ENCODE measurements at regions not wholly inside any gene's neighbourhood (a gene's known extent, or its start where the extent isn't known, plus 50 kb on each side); places are given as distances from the start of the nearest gene placed in this dataset.

DNA sequence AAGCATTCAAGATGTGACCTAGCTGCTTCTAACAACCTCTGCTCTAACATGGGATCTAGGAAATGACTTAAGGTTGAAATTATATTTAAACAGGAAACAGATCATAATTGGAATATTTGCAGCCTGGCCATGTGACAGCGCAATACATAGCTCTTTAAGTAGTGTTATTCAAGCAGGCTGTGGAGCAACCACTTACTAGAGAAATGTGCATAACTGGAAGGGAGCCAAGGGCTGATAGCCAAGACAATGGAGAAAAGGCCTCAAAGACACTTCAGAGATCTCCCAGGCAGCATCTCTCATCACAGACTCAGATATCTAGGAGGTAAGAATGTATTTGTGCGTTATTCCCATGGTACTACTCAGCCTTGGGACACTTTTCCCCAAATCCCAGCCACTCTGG is 823.0 kb upstream of the PRMT6 start:
- no peak for TF ChIP-seq CTCF (IDR thresholded peaks at IDR 0.05; ENCODE audit: low read depth)

- no peak for TF ChIP-seq CTCF (IDR thresholded peaks at IDR 0.05; ENCODE audit: low read depth)
Measured at GRCh38 chr1:106249365-106249764, 807.1 kb upstream of the PRMT6 start.

DNA sequence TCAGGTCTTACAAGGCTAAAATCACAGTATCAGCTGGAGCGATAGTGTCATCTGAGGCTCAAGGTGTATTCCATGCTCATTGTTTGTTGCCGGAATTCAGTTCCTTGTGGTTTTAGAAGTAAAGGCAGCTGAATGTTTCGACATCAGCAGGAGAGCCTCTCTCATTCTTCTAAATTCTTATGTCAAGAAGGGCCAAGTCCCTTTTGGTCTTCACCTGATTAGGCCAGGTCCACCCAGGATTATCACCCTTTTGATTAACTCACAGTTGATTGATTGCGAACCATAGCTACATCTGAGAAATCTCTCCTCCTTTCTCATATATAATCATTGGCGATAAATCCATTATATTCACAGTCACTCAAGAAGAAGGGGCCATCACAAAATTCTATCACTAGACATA is 806.7 kb upstream of the PRMT6 start:
- no peak for TF ChIP-seq CTCF (IDR thresholded peaks at IDR 0.05; ENCODE audit: low read depth)

- no peak for TF ChIP-seq CTCF (IDR thresholded peaks at IDR 0.05; ENCODE audit: low read depth)
Measured at GRCh38 chr1:106254748-106255147, 801.7 kb upstream of the PRMT6 start.

DNA sequence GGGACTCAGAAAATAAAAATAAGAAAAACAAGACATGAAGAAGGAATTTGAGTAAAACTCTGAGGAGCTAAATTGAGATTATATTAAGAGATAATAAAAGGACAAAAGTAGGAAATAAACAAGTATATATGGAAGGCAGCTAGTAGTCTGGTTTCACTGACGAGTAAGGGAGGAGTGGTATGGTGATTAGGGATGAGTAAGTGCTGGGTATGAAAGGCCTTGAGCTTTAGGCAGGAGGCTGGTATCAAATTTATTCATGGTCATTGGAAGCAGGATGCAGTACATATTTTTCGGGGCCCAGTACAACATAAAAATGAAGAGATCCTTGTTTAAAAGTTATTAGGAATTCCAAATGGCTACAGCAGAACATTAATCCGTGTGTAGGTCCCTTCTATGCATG is 789.7 kb upstream of the PRMT6 start:
- no peak for TF ChIP-seq CTCF (IDR thresholded peaks at IDR 0.05; ENCODE audit: low read depth)

GRCh38 chr1:106268070-106268469 is 788.4 kb upstream of the PRMT6 start:
- no peak for TF ChIP-seq CTCF (IDR thresholded peaks at IDR 0.05; ENCODE audit: low read depth)

- no peak for TF ChIP-seq CTCF (IDR thresholded peaks at IDR 0.05; ENCODE audit: low read depth)
Measured at GRCh38 chr1:106276871-106277270, 779.6 kb upstream of the PRMT6 start.

- no peak for TF ChIP-seq CTCF (IDR thresholded peaks at IDR 0.05; ENCODE audit: low read depth)
Measured at GRCh38 chr1:106277786-106278185, 778.7 kb upstream of the PRMT6 start.
